ENCODE measurements at regions not wholly inside any gene's neighbourhood (a gene's known extent, or its start where the extent isn't known, plus 50 kb on each side); places are given as distances from the start of the nearest gene placed in this dataset.

DNA sequence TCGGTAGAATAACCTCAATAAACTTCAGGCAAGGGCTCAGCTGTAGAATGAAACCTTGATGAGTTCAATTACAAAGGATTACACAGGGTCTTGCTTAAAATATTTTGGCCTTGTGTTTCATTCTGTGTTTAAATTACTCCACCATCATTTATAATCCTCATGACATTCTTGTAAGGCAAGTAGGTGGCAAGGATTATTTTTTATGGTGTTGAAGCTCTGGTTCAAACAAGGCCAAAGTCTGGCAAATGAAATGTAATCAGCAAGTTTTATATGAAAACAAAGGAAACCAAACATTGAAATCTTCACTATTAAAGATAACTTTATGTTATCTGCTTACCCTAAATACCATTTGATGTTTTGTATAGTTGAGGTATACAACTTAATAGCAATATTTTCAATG is 221.3 kb upstream of the HES1 start:
- TF ChIP-seq, protein P1, sequence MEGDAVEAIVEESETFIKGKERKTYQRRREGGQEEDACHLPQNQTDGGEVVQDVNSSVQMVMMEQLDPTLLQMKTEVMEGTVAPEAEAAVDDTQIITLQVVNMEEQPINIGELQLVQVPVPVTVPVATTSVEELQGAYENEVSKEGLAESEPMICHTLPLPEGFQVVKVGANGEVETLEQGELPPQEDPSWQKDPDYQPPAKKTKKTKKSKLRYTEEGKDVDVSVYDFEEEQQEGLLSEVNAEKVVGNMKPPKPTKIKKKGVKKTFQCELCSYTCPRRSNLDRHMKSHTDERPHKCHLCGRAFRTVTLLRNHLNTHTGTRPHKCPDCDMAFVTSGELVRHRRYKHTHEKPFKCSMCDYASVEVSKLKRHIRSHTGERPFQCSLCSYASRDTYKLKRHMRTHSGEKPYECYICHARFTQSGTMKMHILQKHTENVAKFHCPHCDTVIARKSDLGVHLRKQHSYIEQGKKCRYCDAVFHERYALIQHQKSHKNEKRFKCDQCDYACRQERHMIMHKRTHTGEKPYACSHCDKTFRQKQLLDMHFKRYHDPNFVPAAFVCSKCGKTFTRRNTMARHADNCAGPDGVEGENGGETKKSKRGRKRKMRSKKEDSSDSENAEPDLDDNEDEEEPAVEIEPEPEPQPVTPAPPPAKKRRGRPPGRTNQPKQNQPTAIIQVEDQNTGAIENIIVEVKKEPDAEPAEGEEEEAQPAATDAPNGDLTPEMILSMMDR (IDR thresholded peaks at IDR 0.05) = no peak
- TF ChIP-seq POLR2A (IDR thresholded peaks at IDR 0.05) = no peak

All from esophagus squamous epithelium (tissue), 4 donors.